B cell (primary cell): ENCODE measurements at regions not wholly inside any gene's neighbourhood (a gene's known extent, or its start where the extent isn't known, plus 50 kb on each side); places are given as distances from the start of the nearest gene placed in this dataset.

Source experiments
- ATAC-seq: fragments of 200-7000 bp; cut with Tn5 transposase; one replicate; pipeline ENCODE4 v1.10.0; 2021; ENCODE audit warnings: low read depth, mild to moderate bottlenecking, moderate number of reproducible peaks, moderate library complexity
- CTCF ChIA-PET: fragments of 350-600 bp; sonication (Branson Sonifier 250); formaldehyde crosslinking; loops from one replicate; lab custom pipeline; 2021; ENCODE audit warnings: antibody characterized with exemption, inconsistent platforms; lab: Charles Lee
- POLR2A ChIA-PET: fragments of 350-600 bp; sonication (Branson Sonifier 250); formaldehyde crosslinking; loops from one replicate; lab custom pipeline; 2021; ENCODE audit warnings: antibody characterized with exemption; lab: Charles Lee
- DNase-seq: peaks from one replicate; pipeline ENCODE4 v3.0.0; 2013
- H2AFZ ChIP-seq: 2 replicates; pipeline ENCODE4 v1.6.1; 2012; ENCODE audit warnings: mild to moderate bottlenecking, low read depth, low read length; ENCODE audit not compliant: insufficient read depth, poor library complexity, severe bottlenecking
- H3K27ac ChIP-seq, 2 donors: 1 replicate in 1 of 2; 2 replicates in 1 of 2; pipeline ENCODE4 v1.5.1; 2012 to 2013; ENCODE audit warnings: low read length in 2 of 2, mild to moderate bottlenecking in 2 of 2, moderate library complexity in 1 of 2
- H3K27me3 ChIP-seq, 4 experiments: fragments of 200-600 bp in 1 of 4; sonication (generic) in 1 of 4; replicated peaks in 1 of 4; 1 replicate in 2 of 4; 2 replicates in 2 of 4; pipeline versions ENCODE4 v1.6.1 to v1.7.0; 2013 to 2016; ENCODE audit warnings: low read length in 3 of 4, mild to moderate bottlenecking in 2 of 4, mixed read lengths in 1 of 4, moderate library complexity in 1 of 4; ENCODE audit not compliant: insufficient read depth in 4 of 4, control insufficient read depth in 3 of 4; ENCODE audit errors: control extremely low read depth in 1 of 4
- H3K36me3 ChIP-seq, 2 experiments: replicated peaks in 1 of 2; 1 replicate in 1 of 2; 2 replicates in 1 of 2; pipeline versions ENCODE4 v1.6.1 to v1.7.1; 2013; ENCODE audit warnings: low read length in 1 of 2; ENCODE audit not compliant: insufficient read depth in 2 of 2, control insufficient read depth in 1 of 2; ENCODE audit errors: control extremely low read depth in 1 of 2, extremely low read depth in 1 of 2
- H3K4me1 ChIP-seq, 2 donors: fragments of 200-600 bp in 1 of 2; sonication (generic) in 1 of 2; 1 replicate in 1 of 2; 2 replicates in 1 of 2; pipeline versions ENCODE4 v1.5.1 to v1.6.1; 2013 to 2017; ENCODE audit warnings: low read length in 2 of 2; ENCODE audit not compliant: control insufficient read depth in 2 of 2, insufficient read depth in 2 of 2
- H3K4me2 ChIP-seq: replicated peaks from 2 replicates; pipeline ENCODE3; 2012; ENCODE audit warnings: mild to moderate bottlenecking, low read depth, low read length; ENCODE audit not compliant: poor library complexity, severe bottlenecking
- H3K4me3 ChIP-seq, 5 experiments: fragments of 200-600 bp in 1 of 5; sonication (generic) in 1 of 5; 1 replicate in 3 of 5; 2 replicates in 2 of 5; pipeline versions ENCODE4 v1.5.1 to v1.7.0; 2011 to 2016; ENCODE audit warnings: low read length in 4 of 5, mild to moderate bottlenecking in 4 of 5, low read depth in 2 of 5, control low read depth in 1 of 5, moderate library complexity in 1 of 5; ENCODE audit not compliant: insufficient read depth in 1 of 5; ENCODE audit errors: control extremely low read depth in 1 of 5, extremely low read depth in 1 of 5
- H3K79me2 ChIP-seq: fragments of 200-600 bp; sonication (generic); one replicate; pipeline ENCODE4 v1.6.0; 2016; ENCODE audit warnings: low read length; ENCODE audit not compliant: control insufficient read depth, insufficient read depth
- H3K9ac ChIP-seq: fragments of 200-600 bp; sonication (generic); 2 replicates; pipeline ENCODE4 v1.6.1; 2017; ENCODE audit warnings: mild to moderate bottlenecking, low read length, moderate library complexity
- H3K9me3 ChIP-seq, 3 donors: one replicate each; pipeline versions ENCODE4 v1.6.1 to v1.7.1; 2013; ENCODE audit warnings: low read length in 2 of 3; ENCODE audit not compliant: control insufficient read depth in 2 of 3, insufficient read depth in 1 of 3; ENCODE audit errors: control extremely low read depth in 1 of 3
- H4K20me1 ChIP-seq: 2 replicates; pipeline ENCODE4 v1.6.0; 2012; ENCODE audit warnings: mild to moderate bottlenecking, low read length; ENCODE audit not compliant: insufficient read depth, control insufficient read depth, poor library complexity, severe bottlenecking
- H3K27ac Mint-ChIP-seq: one replicate; pipeline ENCODE4 v1.8.0; 2021; ENCODE audit warnings: mixed read lengths
- H3K27me3 Mint-ChIP-seq: one replicate; pipeline ENCODE4 v1.8.0; 2021; ENCODE audit warnings: mixed read lengths
- H3K4me1 Mint-ChIP-seq: one replicate; pipeline ENCODE4 v1.8.0; 2021; ENCODE audit warnings: mixed read lengths
- H3K4me3 Mint-ChIP-seq: one replicate; pipeline ENCODE4 v1.8.0; 2021; ENCODE audit warnings: mixed read lengths
- H3K9me3 Mint-ChIP-seq: one replicate; pipeline ENCODE4 v1.8.0; 2022; ENCODE audit warnings: mixed read lengths; ENCODE audit not compliant: insufficient read depth
- EZH2 ChIP-seq: IDR thresholded peaks from 2 replicates; pipeline ENCODE4 v1.6.1; 2012; ENCODE audit warnings: borderline replicate concordance, low read depth, mild to moderate bottlenecking, moderate library complexity, low read length; ENCODE audit not compliant: insufficient read depth, poor library complexity, severe bottlenecking
- WGBS: methylation state at CpG from one replicate; pipeline ENCODE4 v1.1.5; 2013; ENCODE audit warnings: missing lambda C conversion rate; ENCODE audit not compliant: insufficient coverage; 5-methylcytosine and 5-hydroxymethylcytosine counted together
- intact Hi-C: fragments of 100-400 bp; cut with micrococcal nuclease; formaldehyde crosslinking; loops from one replicate; pipeline ENCODE4 v1.10.0; 2022
- TF ChIP-seq, protein P1 (sequence below): fragments of 200-600 bp; IDR thresholded peaks from one replicate; pipeline ENCODE4 v1.8.0; 2022; ENCODE audit warnings: antibody characterized with exemption, mild to moderate bottlenecking

DNA sequence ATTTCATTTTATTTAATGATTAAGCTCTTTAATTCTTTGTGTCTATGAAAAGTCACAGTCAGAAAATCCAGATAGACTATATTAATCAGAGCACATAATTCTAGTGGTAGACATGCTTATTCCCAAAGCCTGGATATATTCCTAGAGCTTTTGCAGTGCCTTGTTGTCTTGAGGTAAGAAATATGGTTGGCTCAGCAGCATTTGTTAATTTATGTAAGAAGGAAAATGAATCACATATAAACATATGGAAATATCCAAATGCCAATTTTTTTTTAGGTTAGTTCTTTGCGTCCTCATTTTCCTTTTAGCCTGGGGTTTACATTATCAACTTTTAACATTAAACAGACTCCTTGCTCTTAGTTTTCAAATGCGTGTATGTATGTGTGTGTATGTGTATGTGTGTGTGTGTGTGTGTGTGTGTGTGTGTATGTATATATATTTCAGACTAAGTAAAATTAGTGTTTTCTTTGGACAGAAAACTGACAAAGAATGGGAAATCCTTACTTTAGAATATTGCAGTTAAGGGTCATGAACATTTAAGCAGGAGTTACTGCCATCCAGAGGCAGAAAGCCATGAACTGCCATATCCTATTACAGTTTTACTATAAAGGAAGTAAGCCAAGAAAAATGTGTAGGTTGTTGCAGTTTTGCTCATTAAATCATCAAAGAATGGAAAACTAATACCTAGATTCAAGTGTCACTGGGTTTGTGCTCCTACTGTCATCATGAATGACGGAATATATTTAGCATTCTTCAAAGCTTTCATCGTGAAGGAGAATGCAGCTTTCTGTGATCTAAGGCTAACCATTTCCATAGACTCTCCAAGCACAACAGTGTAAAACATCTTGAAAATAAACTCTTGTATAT, 477.1 kb upstream of the NR5A2 start:
- Mint-ChIP-seq H3K27ac (no peak overlapping the region), H3K4me1 (peaks cover 6% of the 10 kb centered on the region), H3K27me3 (peaks cover 5% of the 10 kb centered on the region), H3K4me3 (no peak overlapping the region), H3K9me3 (peaks cover 4% of the 10 kb centered on the region)
- H3K9me3 ChIP-seq = no peaks in the 10 kb centered on the region
- peaks cover 0 to 3% (median 0%) of the 10 kb centered on the region in 4 experiments for H3K27me3 ChIP-seq
- H3K79me2 ChIP-seq = no peaks in the 10 kb centered on the region
- H2AFZ ChIP-seq = no peak overlapping the region
- intact Hi-C loops = loop anchor here (1.0 to 10.0 kb wide), 5 partner anchors 208 to 793 kb away; no protein-coding TSS in a partner anchor
- no peak overlapping the region for H3K27ac ChIP-seq
- ATAC-seq = no peak
- ChIA-PET CTCF (interaction anchor here (0.6 to 1.7 kb wide), 6 partner anchors 270 to 793 kb away, joined by 3 to 8 read pairs (median 3); no protein-coding TSS in a partner anchor), POLR2A (no interaction called here)
- peaks cover 0 to 5% of the 10 kb centered on the region in 2 donors for H3K4me1 ChIP-seq
- H3K4me2 ChIP-seq = no peak overlapping the region
- no peaks in the 10 kb centered on the region for H4K20me1 ChIP-seq
- no peaks in the 10 kb centered on the region for H3K36me3 ChIP-seq
- no peak overlapping the region for H3K4me3 ChIP-seq
- no peak for TF ChIP-seq EZH2
- TF ChIP-seq, protein P1, sequence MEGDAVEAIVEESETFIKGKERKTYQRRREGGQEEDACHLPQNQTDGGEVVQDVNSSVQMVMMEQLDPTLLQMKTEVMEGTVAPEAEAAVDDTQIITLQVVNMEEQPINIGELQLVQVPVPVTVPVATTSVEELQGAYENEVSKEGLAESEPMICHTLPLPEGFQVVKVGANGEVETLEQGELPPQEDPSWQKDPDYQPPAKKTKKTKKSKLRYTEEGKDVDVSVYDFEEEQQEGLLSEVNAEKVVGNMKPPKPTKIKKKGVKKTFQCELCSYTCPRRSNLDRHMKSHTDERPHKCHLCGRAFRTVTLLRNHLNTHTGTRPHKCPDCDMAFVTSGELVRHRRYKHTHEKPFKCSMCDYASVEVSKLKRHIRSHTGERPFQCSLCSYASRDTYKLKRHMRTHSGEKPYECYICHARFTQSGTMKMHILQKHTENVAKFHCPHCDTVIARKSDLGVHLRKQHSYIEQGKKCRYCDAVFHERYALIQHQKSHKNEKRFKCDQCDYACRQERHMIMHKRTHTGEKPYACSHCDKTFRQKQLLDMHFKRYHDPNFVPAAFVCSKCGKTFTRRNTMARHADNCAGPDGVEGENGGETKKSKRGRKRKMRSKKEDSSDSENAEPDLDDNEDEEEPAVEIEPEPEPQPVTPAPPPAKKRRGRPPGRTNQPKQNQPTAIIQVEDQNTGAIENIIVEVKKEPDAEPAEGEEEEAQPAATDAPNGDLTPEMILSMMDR = no peak
- no peak overlapping the region for H3K9ac ChIP-seq
- no CpG with 5 or more reads among the region's 4 CpGs for WGBS
- DNase-seq = no peak
